ENCODE measurements at regions not wholly inside any gene's neighbourhood (a gene's known extent, or its start where the extent isn't known, plus 50 kb on each side); places are given as distances from the start of the nearest gene placed in this dataset.
A peak's percentile ranks its signal among the peaks of the same experiment; 100 is the strongest.

GRCh38 chr3:27632431-27633223 is 89.5 kb downstream of the EOMES start:
- Histone ChIP-seq H3K27me3 (ENCODE audit: control insufficient read depth, insufficient read depth, low read length) (no peaks in the 10 kb centered on the region), H3K36me3 (ENCODE audit: control insufficient read depth, insufficient read depth, low read length) (no peaks in the 10 kb centered on the region), H3K4me1 (ENCODE audit: control insufficient read depth, insufficient read depth, low read length) (peaks cover 34% of the 10 kb centered on the region), H3K9me3 (ENCODE audit: control insufficient read depth, insufficient read depth, low read depth, low read length) (no peaks in the 10 kb centered on the region), H3K27ac (ENCODE audit: low read length) (peak overlapping the region; percentile 94), H3K4me3 (ENCODE audit: low read depth in 2 of 2, low read length in 2 of 2) (peak overlapping the region; percentile 42 to 64)
- ChIA-PET CTCF (no interaction called here), POLR2A (interaction anchor here (0.6 to 1.0 kb wide), 4 partner anchors 11 to 97 kb away, joined by 3 read pairs; no protein-coding TSS in a partner anchor)
- TF ChIP-seq POLR2AphosphoS5 (IDR thresholded peaks at IDR 0.05; ENCODE audit: low read depth, low read length): no peak
- TF ChIP-seq, protein P1, sequence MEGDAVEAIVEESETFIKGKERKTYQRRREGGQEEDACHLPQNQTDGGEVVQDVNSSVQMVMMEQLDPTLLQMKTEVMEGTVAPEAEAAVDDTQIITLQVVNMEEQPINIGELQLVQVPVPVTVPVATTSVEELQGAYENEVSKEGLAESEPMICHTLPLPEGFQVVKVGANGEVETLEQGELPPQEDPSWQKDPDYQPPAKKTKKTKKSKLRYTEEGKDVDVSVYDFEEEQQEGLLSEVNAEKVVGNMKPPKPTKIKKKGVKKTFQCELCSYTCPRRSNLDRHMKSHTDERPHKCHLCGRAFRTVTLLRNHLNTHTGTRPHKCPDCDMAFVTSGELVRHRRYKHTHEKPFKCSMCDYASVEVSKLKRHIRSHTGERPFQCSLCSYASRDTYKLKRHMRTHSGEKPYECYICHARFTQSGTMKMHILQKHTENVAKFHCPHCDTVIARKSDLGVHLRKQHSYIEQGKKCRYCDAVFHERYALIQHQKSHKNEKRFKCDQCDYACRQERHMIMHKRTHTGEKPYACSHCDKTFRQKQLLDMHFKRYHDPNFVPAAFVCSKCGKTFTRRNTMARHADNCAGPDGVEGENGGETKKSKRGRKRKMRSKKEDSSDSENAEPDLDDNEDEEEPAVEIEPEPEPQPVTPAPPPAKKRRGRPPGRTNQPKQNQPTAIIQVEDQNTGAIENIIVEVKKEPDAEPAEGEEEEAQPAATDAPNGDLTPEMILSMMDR (IDR thresholded peaks at IDR 0.05): no peak
- TF ChIP-seq SIN3A (IDR thresholded peaks at IDR 0.05; ENCODE audit: borderline replicate concordance, insufficient read depth, low read depth, low read length): no peak
- no peak for TF ChIP-seq REST (IDR thresholded peaks at IDR 0.05; ENCODE audit: insufficient read depth in 1 of 2, low read depth in 2 of 2, low read length in 1 of 2)
- TF ChIP-seq TCF7L2 (IDR thresholded peaks at IDR 0.05; ENCODE audit: low read depth, low read length): no peak
- ATAC-seq: peak; percentile 82
- intact Hi-C loops (cut with micrococcal nuclease; ENCODE audit: unreplicated experiment) (loop anchor here (2.0 to 5.0 kb wide), 2 partner anchors 98 to 150 kb away; partner anchors contain the start of gene SLC4A7), in situ Hi-C loops (cut with HindIII; ENCODE audit: low pct_unique_long_range_greater_than_20kb, low sequenced_read_pairs) (no loop called here)
- no peak for DNase-seq (ENCODE audit: low read depth, low spot score)
- no TSS peak for BruUV-seq (replicated peaks)

DNA sequence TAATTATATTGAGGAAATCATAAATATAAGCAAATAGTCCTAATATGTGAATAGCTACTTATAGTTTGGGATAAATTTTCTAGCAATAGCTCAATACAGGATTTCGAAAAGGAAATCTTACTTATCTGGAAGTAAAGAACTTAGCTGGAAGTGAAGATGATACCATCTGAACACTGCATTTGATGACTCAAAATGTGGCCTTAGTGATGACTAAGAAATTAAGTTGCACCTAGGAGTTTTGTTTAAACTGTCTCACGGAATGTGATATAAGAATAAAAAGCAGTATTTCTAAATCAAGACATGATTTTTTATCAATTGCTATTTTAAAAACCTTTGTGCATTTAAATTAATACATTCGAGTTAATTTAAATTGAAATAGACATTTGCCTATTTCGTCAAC is 91.2 kb downstream of the EOMES start:
- ATAC-seq: no peak
- ChIA-PET POLR2A (no interaction called here), CTCF (no interaction called here)
- peaks cover 40% of the 10 kb centered on the region for H3K4me1 ChIP-seq (ENCODE audit: control insufficient read depth, insufficient read depth, low read length)
- H3K27ac ChIP-seq (ENCODE audit: low read length): peak overlapping the region; percentile 80
- no peaks in the 10 kb centered on the region for H3K9me3 ChIP-seq (ENCODE audit: control insufficient read depth, insufficient read depth, low read depth, low read length)
- DNase-seq (ENCODE audit: low read depth, low spot score): no peak
- no TSS peak for BruUV-seq (replicated peaks)
- intact Hi-C loops (cut with micrococcal nuclease; ENCODE audit: unreplicated experiment) (loop anchor here (5.0 kb wide), 1 partner anchor 149 kb away; the partner anchor contains the start of gene SLC4A7), in situ Hi-C loops (cut with HindIII; ENCODE audit: low pct_unique_long_range_greater_than_20kb, low sequenced_read_pairs) (no loop called here)
- no peak for TF ChIP-seq TCF7L2 (IDR thresholded peaks at IDR 0.05; ENCODE audit: low read depth, low read length)
- TF ChIP-seq REST (IDR thresholded peaks at IDR 0.05; ENCODE audit: insufficient read depth in 1 of 2, low read depth in 2 of 2, low read length in 1 of 2): no peak
- TF ChIP-seq SIN3A (IDR thresholded peaks at IDR 0.05; ENCODE audit: borderline replicate concordance, insufficient read depth, low read depth, low read length): no peak
- no peak for TF ChIP-seq POLR2AphosphoS5 (IDR thresholded peaks at IDR 0.05; ENCODE audit: low read depth, low read length)
- TF ChIP-seq, protein P1 (IDR thresholded peaks at IDR 0.05): no peak
- no peak overlapping the region for H3K4me3 ChIP-seq (ENCODE audit: low read depth in 2 of 2, low read length in 2 of 2)
- H3K36me3 ChIP-seq (ENCODE audit: control insufficient read depth, insufficient read depth, low read length): no peaks in the 10 kb centered on the region
- H3K27me3 ChIP-seq (ENCODE audit: control insufficient read depth, insufficient read depth, low read length): no peaks in the 10 kb centered on the region

Data from Panc1 (cell line).